ENCODE measurements at regions not wholly inside any gene's neighbourhood (a gene's known extent, or its start where the extent isn't known, plus 50 kb on each side); places are given as distances from the start of the nearest gene placed in this dataset.
"Not testable (repeated sequence)": the region's sequence is repeated elsewhere in the genome, so short reads cannot be mapped to it uniquely, and the experiment has no call there.

DNA sequence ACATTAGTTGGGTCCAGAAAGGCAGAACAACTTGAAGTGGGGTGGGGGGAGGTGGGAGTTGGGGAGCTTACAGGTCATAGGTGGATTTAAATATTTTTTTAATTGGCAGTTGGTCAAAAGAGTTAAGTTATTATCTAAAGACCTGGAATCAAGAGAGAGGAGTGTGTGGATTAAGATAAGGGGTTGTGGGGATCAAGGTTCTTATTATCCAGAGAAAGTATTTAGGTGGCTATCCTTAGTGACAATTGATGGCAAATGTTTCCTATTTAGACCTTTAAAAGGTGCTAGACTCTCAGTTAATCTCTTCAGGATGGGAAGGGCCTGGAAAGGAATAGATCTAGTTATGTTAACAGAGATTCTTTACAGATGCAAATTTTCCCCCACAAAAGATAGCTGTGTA, 120.7 kb upstream of the OR9Q1 start:
- peak; percentile 22 to 49 for DNase-seq
- TF ChIP-seq GATA1 (IDR thresholded peaks at IDR 0.05; ENCODE audit: low read depth, low read length) = no peak
- TF ChIP-seq POLR2A (IDR thresholded peaks at IDR 0.05; ENCODE audit: low read length) = no peak

DNA sequence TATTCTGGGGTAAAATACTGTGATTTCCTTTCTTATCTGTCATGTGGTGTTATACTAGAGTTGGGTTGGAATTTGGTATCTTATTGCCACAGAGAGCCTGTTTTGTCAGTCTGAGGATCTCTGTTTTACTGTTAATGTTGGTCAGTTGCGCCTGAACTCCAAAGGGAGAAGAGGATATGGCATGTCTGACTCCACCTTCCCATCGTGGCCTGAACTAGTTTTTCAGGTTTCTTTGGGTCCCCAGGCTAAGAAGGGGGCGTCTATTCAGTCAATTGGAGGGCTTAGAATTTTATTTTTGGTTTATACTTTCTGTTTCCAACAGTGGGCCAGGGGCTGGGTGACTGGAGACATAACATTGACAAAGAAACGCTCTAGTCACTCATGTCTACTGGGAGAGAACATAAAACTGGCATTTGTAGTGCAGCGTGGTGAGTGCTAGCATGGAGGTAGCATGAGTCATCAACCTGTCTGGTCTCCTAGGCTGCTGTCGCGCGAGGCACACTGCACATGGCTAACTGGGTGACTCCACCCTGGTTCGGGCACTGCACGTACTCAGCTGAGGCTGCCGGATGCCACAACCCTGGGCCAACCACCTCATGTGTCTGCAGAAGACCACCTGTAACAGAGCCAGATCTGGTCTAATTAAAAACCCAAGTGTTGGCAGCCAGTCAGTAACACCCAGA, 120.1 kb upstream of the OR9Q1 start:
- peak; percentile 25 to 33 for DNase-seq
- no peak for TF ChIP-seq GATA1 (IDR thresholded peaks at IDR 0.05; ENCODE audit: low read depth, low read length)
- TF ChIP-seq POLR2A (IDR thresholded peaks at IDR 0.05; ENCODE audit: low read length) = no peak

GRCh38 chr11:57904376-57904775, 119.3 kb upstream of the OR9Q1 start:
- DNase-seq = no peak
- TF ChIP-seq POLR2A (IDR thresholded peaks at IDR 0.05; ENCODE audit: low read length) (no peak), GATA1 (IDR thresholded peaks at IDR 0.05; ENCODE audit: low read depth, low read length) (no peak)

- TF ChIP-seq GATA1 (IDR thresholded peaks at IDR 0.05; ENCODE audit: low read depth, low read length) (no peak), POLR2A (IDR thresholded peaks at IDR 0.05; ENCODE audit: low read length) (no peak)
Measured at GRCh38 chr11:57905439-57905838, 118.2 kb upstream of the OR9Q1 start.

DNA sequence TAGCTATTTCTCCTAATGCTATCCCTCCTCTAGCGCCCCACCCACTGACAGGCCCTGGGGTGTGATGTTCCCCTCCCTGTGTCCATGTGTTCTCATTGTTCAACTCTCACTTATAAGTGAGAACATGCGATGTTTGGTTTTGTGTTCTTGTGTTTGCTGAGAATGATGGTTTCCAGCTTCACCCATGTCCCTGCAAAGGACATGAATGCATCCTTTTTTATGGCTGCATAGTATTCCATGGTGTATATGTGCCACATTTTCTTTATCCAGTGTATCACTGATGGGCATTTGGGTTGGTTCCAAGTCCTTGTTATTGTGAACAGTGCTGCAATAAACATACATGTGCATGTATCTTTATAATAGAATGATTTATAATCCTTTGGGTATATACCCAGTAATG, 115.3 kb upstream of the OR9Q1 start:
- DNase-seq = not testable (repeated sequence)

More at GRCh38 chr11:57905439-57905838, 118.2 kb upstream of the OR9Q1 start:
- DNase-seq = peak; percentile 6 to 7

GRCh38 chr11:57911522-57911921, 112.2 kb upstream of the OR9Q1 start:
- not testable (repeated sequence) for DNase-seq

DNA sequence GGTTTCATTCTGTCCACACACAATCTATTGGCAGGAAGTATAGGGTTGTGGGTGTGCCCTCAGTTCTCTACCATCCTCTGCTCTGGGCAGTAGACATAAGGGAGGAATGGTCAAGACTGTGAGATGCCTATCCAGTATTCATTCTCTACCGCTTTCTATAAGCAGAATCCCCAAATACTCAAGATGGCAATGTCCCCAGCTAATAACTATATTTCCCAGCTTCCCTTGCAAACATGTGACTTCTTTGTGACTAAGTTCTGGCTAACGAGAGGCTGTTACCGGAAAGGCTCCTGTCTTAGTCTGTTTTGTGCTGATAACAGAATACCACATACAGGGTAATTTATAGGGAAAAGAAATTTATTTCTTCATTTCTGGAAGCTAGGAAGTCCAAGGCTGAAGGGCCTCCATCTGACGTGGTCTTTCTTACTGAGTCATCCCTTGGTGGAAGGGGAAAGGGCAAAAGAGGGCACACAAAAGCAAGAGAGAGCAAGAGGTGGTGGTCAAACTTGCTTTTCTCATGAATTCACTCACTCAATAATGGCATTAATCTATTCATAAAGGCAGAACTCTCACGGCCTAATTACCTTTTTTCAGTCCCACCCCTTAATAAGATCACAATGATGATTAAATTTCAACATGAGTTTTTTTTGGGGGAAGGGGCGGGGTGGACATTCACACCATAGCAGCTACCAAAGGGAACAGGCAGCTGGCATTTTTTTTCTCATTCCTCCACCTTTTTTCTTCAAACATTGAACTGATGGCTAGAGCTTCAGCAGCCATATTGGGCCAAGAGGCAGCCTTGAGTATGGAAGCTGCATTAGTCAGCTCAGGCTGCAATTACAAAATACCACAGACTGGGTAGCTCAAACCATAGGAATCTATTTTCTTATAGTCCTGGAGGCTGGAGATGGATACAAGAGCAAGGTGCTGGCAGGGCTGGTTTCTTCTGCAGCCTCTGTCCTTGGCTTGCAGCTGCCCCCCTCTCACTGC, 109.7 kb upstream of the OR9Q1 start:
- TF ChIP-seq GATA1 (IDR thresholded peaks at IDR 0.05; ENCODE audit: low read depth, low read length) (no peak), POLR2A (IDR thresholded peaks at IDR 0.05; ENCODE audit: low read length) (no peak)

DNA sequence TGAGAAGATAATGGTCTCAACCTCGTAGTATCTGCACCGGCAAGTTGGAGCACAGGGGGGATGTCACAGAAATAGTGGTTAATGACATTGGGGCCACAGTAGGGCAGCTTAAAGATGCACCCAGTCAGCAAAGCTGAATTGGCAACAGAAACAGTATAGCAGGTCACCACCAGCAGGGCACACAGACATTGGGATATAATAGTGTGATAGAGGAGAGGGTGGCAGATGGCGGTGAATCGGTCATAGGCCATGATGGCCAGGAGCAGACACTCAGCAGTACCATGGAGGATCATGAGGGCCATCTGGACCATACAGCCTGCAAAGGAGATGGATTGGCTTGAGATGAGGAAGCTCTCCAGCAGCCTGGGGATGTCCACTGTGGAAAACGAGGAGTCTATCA, 106.0 kb upstream of the OR9Q1 start:
- no peak for TF ChIP-seq POLR2A (IDR thresholded peaks at IDR 0.05; ENCODE audit: low read length)
- no peak for TF ChIP-seq GATA1 (IDR thresholded peaks at IDR 0.05; ENCODE audit: low read depth, low read length)
- DNase-seq = no peak

More for the DNA sequence above, 109.7 kb upstream of the OR9Q1 start:
- DNase-seq = peak in 1 of 2 experiments; percentile 7

- DNase-seq = no peak
- TF ChIP-seq POLR2A (IDR thresholded peaks at IDR 0.05; ENCODE audit: low read length) (no peak), GATA1 (IDR thresholded peaks at IDR 0.05; ENCODE audit: low read depth, low read length) (no peak)
Measured at GRCh38 chr11:57920971-57921370, 102.7 kb upstream of the OR9Q1 start.

DNA sequence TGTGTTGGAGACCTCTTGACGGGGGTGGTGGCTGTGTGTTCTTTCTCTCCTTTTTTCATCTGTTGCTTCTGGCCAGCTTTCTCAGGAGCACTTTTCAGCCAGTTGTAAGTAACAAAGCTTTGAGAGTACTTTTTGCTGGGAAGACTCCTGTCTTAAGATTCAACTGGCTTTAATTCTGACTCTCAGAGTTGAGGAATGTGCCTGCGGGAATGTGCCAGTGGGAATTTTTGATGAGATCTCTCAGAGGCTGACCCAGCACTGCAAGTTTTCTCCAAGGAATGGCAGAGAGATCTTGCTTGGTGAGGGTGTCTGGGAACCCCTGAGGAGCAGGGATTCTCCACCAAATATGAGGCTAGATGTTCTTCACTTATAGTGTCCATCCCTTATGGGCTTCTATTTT, 91.6 kb upstream of the OR9Q1 start:
- TF ChIP-seq POLR2A (IDR thresholded peaks at IDR 0.05; ENCODE audit: low read length) (no peak), GATA1 (IDR thresholded peaks at IDR 0.05; ENCODE audit: low read depth, low read length) (no peak)
- no peak for DNase-seq

DNA sequence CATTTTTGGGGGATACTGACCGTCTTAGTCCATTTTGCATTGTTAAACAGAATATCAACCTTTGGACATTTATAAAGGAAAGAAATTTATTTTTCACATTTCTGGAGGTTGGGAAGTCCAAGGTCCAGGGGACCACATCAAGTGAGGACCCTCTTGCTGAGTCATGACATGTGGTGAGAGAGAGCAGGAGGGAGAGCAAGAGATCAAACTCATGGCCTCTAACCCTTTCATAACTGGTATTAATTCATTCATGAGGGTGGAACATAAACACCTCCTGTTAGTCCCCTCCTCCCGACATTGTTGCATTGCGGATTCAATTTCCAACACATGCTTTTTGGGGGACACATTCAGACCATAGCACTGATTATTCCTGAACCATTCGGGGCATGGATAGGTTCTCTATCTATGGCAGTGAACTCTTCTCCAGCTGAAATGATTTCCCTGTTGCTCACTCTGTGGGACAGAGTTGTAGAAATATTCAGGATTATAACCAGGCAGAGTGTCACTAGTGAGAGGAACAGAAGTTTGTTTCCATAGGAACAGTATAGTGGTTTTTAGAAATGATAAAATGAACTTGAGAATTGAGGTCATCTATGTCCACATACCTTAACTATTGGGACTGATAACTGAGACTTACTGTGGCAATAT, 88.2 kb upstream of the OR9Q1 start:
- no peak for TF ChIP-seq GATA1 (IDR thresholded peaks at IDR 0.05; ENCODE audit: low read depth, low read length)
- TF ChIP-seq POLR2A (IDR thresholded peaks at IDR 0.05; ENCODE audit: low read length) = no peak

GRCh38 chr11:57936050-57936418, 87.6 kb upstream of the OR9Q1 start:
- DNase-seq = no peak
- TF ChIP-seq GATA1 (IDR thresholded peaks at IDR 0.05; ENCODE audit: low read depth, low read length) (no peak), POLR2A (IDR thresholded peaks at IDR 0.05; ENCODE audit: low read length) (no peak)

More for the DNA sequence above, 88.2 kb upstream of the OR9Q1 start:
- no peak for DNase-seq

DNA sequence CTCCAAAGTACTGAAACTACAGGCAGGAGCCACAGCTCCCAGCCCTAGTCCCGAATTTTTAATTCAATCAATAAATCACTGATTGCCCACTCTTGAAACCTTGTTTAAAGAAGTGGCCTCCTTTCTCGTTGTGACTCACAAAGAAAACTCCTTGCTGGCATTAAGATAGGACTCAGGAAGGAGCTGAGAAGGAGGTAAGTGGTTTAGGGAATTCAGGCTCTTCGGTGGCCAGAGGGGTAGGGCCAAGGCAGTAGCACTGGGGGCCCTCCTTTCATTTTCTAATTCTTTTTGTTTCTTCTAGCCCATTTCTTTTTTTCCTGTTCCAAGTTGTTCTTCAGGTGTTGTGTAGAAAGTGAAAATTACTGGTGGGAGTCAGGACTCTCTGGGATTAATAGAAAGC, 86.2 kb upstream of the OR9Q1 start:
- no peak for DNase-seq
- TF ChIP-seq POLR2A (IDR thresholded peaks at IDR 0.05; ENCODE audit: low read length) (no peak), GATA1 (IDR thresholded peaks at IDR 0.05; ENCODE audit: low read depth, low read length) (no peak)

- no peak for DNase-seq
Measured at GRCh38 chr11:57938351-57938750, 85.3 kb upstream of the OR9Q1 start.

More at GRCh38 chr11:57938351-57938750, 85.3 kb upstream of the OR9Q1 start:
- TF ChIP-seq POLR2A (IDR thresholded peaks at IDR 0.05; ENCODE audit: low read length) = no peak
- TF ChIP-seq GATA1 (IDR thresholded peaks at IDR 0.05; ENCODE audit: low read depth, low read length) = no peak

Measured in erythroblast (primary cell).